CD4-positive, alpha-beta T cell treated with Interleukin-12 subunit alpha and Interleukin-12 subunit beta, for 1 hour (primary cell): ENCODE measurements at regions not wholly inside any gene's neighbourhood (a gene's known extent, or its start where the extent isn't known, plus 50 kb on each side); places are given as distances from the start of the nearest gene placed in this dataset.

ENCODE experiments used
- DNase-seq: peaks from one replicate; pipeline ENCODE4 v3.0.0-alpha.2; 2020

DNA sequence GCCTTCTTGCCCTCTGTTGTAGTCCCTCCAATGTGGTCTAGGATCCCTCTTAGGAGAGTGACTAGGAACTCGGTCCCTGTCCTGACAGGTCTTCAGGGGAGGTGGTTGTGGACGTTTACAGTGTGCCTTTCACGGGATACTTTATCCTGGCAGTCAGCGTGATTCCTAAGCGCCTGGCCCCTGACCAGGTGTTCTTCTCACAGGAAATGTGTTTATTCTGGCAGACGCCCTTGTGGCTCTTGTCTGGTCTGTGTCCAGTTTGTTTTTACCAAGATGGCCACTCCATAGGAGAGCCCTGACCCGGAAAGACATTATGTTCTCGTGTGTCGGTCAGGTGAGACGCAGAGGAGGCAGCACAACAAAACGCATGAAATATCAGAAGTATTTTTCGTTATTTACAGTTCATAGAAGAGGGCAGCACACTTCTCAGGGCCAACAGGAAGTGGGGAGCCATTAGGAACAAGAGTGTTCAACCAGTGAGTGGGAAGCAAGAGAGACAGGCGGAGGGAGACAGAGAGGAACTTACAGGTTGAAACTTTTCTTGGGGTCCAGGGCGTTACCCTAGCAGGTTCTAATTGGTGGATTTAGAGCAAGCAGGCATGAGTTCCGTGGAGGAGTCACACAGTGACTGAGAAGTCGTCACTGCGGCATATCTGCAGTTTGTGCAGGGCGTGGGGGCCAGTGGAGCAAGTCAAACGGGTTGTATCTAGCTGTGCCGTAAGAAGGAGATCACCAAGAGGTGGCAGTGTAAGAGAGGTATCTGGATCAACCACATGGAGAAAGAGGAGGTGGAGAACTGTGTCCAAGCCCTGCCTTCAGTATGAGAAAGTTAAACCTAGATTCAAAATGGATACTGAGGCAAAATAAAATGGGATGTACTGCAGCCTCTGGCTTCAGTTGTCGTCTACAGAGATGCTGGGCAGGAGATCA lies 412.9 kb downstream of the ZSWIM6 start:
- DNase-seq: no peak

DNA sequence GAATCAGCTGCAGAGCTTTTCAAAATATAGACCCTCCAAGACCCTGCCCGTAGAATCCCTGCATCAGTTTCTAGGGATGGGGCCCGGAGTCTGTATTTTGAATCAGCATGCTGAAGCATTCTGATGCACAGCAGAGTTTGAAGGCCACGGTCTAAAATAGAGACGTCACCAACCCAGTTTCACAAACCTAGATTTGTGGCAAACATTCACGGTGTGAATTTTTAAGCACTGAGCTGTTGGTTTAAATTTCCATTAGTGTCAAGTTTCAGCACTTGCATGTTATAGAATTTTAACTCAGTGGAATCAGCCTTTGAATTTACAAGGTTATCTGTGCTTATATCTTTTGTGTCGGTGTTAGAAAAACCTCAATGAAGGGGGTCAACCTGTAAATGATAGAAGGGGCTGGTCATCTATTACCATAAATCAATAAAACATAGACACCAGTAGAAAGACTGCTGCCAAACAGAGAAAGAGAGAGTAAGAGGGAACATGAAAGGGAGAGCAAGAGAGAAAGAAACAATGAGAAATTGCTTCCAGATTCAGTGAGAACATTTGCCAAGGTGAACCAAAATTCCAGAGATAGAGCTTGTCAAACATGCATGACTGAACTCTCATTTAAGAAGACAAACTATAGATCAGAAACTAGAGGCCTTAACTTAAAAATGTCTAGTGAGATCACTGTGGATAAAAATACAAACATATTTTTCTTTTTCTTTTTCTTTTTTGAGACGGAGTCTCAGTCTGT lies 414.9 kb downstream of the ZSWIM6 start:
- DNase-seq: no peak

DNA sequence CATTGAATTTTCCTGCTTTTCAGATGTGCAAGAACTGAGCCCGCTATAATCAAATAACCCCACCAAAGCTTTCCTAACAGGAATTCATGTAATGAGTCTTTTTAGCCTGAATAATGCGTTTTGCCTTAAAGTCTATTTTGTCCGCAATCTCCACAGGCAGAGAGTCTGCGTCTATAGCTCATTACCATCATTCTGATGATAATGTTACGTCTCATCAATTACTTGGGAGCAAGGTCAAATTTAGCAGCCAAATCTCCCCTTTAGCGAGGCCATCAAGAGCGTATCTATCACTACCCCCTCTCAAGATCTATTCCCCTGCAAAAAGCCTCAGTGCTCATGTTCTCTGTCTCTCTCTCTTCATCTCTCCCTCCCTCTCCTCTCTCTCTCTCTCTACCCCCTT lies 416.1 kb downstream of the ZSWIM6 start:
- no peak for DNase-seq

DNA sequence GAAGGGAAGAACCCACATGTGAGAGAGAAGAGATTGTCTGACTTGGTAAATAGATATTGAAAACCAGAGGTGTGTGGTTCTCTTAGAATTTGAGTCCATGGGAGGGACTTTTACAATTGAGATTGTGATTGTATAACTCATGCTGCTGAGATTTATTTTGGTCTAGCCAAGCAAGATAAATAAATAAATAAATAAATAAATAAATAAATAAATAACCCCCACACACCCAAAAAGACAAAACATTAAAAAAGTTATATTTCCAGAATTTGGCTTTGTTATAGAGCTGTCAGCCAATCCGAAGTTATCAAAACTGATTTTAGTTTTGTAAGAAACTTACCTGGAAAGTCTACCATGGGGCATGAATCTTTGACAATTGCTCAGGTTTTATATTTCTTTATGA lies 416.6 kb downstream of the ZSWIM6 start:
- no peak for DNase-seq

DNA sequence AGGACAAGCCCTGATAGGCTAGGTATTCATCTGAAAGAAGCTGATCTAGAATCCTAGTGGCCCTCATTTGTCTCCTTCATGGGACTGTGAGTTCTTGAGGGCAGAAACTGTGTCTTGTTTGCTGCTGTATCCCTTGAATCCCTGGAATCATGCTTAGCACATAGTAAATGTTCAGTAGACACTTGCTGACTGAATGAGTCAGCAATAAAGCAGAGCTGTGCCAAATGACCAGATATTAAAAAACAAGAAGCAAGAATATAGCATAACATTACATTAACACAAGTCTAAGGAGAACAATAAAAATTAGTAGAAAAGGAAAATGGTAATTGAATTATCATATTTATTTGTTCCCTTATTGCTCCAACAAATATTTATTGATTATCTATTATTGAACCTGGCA lies 420.5 kb downstream of the ZSWIM6 start:
- DNase-seq: no peak

DNA sequence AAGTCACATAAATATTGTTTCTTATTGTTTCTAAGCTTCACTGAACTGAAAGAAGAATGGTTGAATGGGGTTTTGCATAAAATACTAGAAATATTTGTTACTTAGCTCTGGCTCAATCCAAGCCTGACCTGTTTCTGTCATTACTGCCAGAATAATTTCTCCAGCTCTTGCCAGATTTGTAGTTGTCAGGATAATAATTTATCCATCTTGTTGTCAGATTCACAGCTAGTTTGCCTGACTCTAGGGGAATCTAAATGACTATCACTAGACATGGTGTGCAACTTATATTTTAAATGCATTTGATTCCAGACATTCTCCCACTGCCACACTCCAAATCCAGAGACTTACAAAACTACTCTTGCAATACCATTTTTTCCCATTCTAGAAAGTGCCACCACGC lies 422.7 kb downstream of the ZSWIM6 start:
- DNase-seq: no peak

DNA sequence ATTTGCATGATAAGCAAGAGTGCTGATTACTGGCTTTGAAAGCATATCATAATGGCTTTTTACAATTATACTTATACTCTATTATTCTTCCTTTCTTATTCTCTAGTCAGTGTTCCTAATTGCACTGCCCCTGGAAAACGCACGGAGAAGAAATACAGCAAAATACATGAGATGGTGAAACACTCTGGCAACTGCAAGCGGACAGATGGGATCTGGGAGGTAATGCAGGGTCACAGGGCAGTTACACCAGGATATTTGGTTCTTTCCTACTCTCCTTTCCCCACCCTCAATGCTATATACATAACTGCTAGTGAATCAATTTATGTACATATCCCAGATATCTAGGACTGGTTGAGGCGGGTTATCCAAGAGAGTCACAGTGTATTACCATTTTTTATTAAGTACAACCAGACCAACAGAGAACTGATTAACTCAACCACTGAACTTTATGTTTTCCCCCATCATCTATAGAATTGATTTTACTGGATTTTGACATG lies 423.7 kb downstream of the ZSWIM6 start:
- no peak for DNase-seq

DNA sequence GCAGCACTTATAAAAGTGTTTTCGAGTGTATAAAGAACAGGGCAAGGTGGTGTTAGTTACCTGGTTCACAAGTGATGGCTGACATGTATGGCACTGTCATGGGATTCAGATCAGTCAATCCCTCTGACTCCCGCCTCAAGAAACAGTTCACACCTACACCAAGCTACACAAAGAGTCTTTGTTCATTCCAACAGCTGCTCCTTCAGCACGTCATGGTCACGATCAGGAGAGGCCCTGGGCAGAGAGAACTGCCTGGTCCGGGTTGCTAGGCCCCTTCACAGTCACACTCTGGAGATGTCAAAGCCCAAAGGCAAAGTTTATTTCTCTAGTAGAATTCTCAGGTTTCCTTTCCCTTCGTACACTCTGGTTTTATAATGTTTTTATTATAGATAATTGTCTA lies 426.7 kb downstream of the ZSWIM6 start:
- DNase-seq: no peak

DNA sequence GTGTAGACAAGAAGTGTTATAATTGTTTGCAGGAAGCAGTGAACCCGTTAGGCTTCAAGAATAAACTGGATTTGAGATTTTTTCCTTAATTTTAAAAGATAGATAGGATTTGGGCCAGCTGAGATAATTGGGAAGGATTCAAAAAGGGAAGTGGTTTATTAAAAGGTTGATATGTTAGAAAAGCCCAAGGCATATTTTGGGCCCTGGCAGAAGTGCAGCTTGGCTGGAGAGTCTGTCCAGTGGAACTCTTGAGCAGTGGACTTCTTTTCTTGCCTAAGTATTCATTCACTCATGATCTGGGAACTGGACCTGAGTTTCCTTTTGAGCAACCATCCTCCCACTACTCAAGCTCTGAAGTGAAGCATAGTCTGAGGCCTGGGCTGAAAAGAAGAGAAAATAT lies 433.4 kb downstream of the ZSWIM6 start:
- DNase-seq: no peak

DNA sequence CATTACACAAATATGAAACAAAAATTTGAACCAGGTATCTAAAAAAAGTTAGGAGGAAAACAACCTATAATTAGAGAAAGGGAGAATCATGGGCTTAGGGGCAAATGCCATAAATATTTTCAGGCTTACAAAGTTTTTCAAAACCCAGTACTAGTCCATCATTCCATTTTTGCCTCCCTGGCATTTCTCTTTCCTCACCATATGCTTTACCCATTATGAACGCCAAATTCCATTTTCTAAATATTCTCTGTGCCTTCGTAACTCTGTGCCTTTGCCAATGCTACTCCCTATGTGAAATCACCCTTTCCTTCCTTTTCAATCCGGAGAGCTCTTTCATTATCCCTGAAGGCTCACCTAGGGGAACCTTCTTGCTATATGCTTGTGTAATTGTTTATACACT lies 434.1 kb downstream of the ZSWIM6 start:
- DNase-seq: no peak

DNA sequence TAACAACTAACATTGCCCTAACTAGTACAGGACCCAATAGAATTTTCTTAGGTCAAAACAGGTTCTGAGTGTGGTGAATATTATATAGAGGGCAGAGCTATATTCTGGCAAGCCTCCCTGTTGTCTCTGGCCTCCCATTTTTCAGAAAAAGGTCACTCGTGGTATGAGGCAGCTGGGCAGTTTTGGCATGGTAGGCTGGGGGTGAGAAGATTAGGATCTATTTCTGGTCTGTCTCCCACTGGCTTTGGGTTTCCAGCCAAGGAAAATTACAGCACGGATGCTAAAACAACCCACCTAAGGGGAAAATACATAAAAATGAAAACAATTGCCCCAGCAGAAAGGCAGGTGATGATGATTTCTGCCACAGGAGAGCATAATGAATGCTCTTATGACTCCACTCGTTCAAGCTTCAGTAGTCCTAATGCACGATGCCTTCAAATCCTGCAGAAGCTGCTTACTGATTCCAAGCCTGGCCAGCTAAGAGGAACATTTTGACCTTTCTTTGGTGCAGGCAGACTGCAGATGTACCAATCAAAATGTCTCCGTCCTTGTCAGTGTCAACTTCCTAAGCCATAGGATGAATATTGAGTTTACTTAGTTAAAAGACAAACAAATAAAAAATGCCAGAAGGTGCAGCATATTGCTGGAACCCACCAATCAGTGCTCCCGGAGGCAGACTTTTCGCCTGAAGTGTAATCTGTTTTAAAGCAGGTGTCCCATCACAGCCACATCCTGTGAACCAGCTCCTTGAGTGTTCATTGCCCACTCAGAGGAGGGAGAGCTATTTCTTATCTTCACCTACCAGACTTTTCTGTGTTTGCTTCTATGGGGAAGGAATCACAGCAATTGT lies 435.4 kb downstream of the ZSWIM6 start:
- no peak for DNase-seq

DNA sequence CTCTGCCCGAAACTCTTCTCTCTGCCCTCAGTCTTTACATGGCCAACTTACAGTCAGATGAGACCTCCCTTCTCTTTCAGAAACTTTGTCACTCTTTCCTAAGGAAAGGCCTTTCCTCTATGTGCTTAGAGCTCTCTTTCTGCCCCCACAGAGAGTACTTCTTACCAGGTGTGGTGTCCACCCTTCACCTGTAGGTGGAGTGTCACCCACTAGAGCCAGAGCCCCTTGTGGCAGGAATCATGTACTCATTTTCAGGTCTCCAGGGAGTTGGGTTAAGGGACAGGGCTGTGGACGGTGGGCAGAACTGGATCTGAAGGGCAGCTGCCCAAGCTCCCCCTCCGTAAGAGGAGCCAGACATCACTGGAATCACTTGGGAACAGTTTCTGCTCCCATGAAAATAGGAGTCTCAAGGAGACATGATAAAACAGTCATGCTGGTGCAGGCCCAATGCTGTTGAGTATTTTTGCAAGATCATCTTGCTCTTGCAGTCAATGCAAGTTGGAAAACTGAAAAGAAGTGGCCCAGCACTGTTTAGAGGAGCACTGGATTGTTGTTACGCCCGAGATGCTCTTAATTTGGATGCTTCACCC lies 436.7 kb downstream of the ZSWIM6 start:
- no peak for DNase-seq

DNA sequence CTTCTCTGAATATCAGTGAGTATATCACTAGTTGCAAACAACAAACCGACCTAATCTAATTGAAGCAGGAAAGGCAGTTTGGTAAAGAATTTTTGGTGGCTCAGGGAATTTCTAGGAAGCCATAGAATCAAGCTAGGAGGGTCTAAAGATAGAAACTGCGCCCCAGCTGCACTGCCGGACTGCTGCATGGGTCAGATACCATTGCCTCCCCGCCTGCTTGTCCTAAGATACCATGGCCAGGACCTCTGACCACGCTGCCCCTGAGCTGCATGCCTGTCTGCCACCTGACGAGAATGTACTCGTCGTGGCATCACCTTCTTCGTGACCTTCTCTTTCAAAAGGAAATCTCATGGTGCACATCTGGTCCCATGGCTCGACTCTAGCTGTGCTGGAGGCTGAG lies 439.0 kb downstream of the ZSWIM6 start:
- DNase-seq: no peak

DNA sequence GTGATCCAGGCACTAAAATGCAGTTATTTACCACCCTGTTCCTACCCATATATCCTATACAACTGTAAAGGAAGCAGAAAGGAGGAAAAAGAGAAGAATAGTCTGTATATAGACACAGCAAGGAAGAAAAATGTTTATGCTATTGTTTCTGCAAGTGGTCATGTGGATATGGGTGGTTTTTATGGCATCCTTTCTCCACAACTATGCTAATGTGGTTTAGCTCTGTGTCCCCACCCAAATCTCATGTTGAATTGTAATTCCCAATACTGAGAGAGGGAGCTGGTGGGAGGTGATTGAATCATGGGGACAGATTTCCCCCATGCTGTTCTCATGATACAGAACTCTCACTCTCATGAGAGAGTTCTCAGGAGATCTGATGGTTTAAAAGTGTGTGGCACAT lies 439.8 kb downstream of the ZSWIM6 start:
- DNase-seq: no peak

DNA sequence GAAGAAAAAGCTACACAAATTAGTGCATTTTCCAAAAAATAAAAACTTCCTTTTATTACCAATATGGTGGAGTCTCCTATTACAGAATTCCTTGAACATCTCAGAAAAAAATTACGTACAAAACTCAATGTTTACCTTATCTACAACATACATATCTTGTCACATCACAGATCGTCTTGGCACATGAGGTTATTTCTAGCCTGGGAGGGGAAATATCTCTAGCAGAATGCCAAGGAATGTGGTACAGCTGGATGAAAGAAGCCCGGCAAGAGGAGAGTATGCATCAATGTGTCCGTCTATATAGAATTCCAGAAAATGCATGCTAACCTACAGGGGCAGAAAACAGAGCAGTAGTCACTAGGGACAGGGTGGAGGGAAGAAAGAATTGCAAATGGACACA lies 443.8 kb downstream of the ZSWIM6 start:
- DNase-seq: no peak

DNA sequence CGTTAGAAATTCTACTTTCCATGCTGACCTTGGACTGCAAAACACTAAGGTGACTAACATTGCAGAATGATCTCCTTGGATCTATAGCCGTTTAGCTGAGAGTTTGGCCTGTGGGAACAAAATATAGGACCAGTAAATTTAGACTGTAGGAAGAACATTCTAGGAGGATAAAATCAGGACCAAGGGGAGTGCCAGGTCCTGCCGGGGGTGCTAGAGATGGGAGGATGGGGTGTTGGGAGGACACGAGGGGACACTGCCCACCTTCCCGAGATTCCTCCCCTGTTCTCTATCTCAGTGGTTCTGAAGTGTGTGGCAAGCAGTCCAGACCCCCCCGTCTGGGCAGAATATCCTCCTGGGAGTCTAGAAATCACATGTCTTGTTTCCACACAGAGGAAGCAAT lies 445.2 kb downstream of the ZSWIM6 start:
- no peak for DNase-seq

DNA sequence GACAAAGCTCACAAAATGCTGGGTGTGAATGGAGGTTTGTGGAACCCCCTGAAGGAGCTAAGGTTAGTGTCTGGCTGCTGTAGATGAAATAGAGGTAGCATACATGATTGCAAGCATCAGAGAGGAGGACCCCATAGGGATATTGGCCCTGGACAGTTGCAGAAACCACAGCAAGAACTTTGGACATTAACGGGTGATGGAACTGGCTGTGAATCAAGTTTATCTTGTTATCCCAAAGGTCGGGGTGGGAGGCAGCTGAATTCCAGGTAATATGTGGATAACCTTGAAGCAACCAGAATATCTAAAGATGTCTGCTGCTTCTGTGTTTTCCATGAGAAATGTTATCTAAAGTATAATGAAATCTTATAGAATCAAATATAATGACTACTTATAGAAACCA lies 447.7 kb downstream of the ZSWIM6 start:
- no peak for DNase-seq

DNA sequence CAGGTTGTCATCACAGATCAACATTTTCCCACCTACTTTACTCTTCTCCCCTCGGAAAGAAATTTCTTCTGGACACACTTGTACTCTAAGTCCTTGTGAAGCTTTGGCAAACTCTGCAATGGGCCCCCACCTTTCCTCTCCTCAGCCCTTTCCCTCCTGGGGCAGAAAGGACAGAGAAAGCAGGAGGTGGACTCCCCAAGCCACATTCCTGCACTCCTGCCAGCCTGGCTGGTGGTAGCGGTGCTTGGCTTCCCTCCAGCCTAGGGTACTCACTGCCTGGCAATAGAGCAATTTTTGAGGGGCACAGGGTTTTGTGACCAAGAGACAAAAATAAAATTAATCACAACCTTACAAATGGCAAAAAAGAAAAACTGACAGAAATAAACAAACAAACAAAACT lies 451.4 kb downstream of the ZSWIM6 start:
- no peak for DNase-seq

DNA sequence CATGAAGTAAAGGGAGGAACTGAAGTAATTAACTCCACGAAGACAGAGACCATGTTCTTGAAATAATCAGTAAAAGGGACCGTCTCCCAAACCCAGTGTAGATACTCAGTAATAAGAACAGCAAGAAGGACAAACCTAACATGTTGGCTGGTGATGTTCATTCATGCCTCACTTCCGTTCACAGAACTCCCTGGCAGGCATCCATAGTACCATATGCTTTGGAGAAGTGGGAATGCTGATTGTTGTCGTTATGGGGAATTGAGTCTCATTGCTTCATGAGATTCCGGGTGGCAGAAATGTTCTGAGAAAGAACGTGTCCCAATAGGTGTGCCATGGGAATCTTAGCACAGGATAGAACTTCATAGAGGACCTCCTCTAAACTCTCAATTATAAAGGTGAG lies 452.3 kb downstream of the ZSWIM6 start:
- no peak for DNase-seq

DNA sequence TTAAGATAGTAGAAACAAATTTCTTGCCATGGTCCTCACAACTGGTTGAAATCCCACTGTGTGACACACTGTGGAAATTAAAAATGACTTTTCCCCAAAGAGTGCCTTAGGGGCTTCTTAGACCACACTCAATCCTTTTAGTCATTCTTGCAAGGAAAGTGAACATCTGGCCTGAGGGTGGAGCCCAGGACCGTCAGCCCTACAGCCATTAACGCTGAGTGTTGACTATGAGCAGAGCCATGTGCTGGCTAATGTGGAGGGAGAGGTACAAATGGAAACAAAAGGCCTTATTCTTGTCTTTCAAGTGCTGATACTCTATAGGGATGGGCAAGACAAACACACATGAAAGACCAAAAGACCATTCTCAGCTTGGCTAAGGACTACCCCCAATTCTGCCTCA lies 456.5 kb downstream of the ZSWIM6 start:
- no peak for DNase-seq

DNA sequence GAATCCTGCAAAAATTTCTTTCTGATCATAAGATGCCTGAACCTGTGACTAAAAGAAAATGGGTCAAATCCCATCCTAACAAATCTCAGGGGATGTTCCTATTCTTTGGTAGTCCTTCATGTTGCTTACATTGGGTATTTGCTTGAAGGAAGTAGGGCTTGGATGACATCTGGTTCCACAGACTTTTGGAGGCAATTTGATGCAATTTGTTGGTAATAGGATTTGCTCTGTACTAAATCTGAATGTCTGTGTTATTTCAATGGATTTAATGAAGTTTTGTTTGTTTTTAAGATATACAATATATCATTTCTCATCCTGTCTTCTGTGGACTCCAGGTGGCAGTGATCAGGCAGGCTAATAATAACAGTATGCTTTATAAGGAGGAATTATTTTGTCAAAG lies 457.9 kb downstream of the ZSWIM6 start:
- no peak for DNase-seq

DNA sequence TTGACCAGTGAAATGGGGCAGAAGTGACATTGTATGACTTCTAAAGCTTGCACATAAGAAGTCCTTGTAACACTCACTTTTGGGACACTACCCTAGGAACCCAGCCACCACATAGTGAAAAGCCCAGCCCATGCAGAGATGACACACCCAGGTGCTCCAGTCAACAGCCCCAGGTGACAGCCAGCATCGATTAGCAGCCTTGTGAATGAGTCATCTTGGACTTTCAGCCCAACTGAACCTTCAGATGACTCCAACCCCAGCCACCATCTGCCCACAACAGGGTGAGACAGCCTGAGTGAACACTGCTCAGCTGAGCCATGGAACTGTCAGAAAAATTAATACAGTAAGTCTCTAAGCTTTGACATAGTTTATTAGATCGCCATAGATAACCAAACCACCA lies 458.6 kb downstream of the ZSWIM6 start:
- DNase-seq: no peak

DNA sequence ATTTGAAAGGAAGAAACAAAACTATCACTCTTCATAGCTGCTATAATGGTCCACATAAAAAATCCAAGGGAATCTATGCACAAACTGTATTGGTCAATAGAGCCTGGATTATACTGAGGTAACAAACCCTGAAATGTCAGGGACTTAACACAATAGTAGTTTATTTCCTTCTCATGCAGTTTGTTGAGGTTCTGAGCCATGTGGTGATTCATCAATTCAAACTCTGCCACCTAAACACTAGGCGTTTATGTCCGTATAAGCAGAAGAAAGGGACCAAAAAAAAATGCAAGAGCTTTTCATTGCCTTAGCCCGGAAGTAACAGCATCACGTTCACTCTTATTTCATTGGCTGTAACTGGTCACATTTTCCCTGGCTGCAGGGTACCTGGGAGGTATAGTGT lies 464.7 kb downstream of the ZSWIM6 start:
- no peak for DNase-seq
